ENCODE measurements at regions not wholly inside any gene's neighbourhood (a gene's known extent, or its start where the extent isn't known, plus 50 kb on each side); places are given as distances from the start of the nearest gene placed in this dataset.
A peak's percentile ranks its signal among the peaks of the same experiment; 100 is the strongest.

DNA sequence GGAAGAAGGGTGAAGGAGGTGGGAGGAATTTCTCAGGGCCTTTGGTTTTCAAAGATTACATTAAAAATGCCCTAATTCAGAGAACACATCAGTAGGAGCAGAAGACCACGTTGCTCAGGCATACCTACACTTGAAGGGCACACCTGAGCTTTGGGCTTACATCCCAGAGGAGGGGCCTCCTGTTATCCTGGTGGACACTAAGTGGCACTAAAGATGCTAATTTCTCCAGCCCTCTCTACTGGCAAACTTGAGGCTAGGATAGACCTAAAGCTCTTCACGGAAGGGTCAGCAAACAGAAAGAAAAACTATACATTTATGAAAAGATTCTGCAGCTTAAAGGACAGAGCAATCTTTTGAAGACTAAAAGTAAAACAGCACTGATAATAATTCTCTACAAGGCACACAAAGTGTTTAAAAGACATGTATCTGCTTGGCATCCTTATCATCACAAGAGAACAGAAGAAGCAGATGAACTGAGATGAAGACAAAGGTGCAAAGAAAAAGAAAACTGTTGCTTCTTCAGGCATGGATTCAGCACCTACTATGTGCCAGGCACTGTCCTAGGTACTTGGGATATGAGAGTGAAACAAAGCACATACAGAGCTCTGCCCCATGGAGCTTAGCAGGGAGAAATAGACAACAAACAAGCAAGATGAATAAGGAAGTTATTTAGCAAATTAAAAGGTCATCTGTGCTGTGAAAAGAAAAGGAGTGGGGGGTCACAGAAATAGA lies 137.5 kb downstream of the NUAK1 start:
- intact Hi-C loops (cut with DNase I): no loop called here
- DNase-seq: no peak

DNA sequence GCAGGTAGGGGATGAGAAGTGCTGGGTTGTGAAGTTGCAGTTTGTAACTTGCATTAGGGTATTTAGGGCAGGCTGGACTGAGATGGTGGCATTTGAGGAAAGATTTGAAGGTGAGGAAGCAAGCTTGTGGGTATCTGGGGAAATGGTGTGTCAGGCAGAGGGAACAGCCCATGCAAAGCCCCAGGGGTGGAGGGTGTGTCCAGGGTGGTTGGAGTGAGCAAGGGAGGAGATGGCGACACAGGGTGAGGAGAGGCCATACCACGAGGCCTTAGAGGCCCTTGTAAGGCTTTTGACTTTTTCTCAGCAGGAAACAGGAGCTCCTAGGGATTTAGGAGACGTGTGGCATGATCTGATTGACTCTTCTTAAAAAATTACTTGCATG lies 136.9 kb downstream of the NUAK1 start:
- DNase-seq: no peak
- intact Hi-C loops (cut with DNase I): no loop called here

DNA sequence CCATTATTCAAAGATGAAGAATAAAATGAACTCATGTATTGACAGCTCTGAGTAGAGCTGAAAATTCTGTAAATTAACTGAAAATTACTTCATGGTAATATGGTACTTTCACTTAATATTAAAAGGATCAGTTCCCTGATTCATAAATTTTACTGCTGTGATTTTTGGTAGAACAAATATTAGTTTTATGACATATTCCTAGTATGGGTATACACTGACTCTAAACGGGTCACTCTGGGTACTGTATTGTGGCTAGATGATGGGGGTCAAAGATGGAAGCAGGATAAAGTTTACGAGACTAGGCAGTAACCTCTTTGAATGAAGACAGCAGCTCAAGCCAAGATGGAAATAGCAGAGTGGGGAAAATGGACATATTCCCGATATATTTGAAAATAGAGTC lies 135.5 kb downstream of the NUAK1 start:
- no peak for DNase-seq
- intact Hi-C loops (cut with DNase I): no loop called here

DNA sequence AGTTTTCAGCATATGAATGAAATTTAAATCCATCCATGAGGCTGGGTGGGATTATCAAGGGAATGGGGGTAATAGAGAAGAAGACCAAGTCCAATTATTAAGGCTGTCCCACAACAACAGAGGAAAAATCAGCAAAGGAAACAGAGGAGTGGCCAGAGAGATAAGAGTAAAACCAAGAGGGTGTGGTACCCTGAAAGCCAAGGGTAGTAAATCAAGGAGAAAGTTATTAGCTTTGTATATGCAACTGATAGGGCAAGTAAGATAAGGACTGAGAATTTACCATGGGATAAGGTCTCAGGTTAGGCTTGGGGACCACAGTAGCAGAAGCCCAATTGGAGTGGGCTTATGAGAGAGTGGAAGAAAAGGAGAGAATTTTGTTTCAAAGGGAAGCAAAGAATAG lies 134.5 kb downstream of the NUAK1 start:
- intact Hi-C loops (cut with DNase I): no loop called here

DNA sequence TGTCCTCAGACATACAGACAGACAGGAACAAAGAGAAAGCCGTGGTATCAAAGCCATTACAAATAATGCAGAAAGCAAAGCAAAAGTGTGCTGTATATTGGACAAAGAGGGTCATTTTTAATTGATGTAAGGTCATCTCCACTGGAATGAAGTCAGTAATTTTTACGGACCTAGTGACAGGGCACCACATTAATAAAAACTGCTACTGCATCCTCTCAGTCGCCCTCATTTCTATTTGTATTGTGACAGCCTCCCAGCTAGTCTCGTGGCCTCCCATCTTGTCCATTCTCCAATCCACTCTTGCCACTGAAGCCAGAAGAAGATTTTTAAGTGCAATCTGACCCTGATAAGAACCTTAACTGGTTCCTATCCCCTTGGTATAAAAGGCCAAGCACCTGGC lies 132.4 kb downstream of the NUAK1 start:
- intact Hi-C loops (cut with DNase I): no loop called here
- no peak for DNase-seq

More for the DNA sequence above, 134.5 kb downstream of the NUAK1 start:
- no peak for DNase-seq

DNA sequence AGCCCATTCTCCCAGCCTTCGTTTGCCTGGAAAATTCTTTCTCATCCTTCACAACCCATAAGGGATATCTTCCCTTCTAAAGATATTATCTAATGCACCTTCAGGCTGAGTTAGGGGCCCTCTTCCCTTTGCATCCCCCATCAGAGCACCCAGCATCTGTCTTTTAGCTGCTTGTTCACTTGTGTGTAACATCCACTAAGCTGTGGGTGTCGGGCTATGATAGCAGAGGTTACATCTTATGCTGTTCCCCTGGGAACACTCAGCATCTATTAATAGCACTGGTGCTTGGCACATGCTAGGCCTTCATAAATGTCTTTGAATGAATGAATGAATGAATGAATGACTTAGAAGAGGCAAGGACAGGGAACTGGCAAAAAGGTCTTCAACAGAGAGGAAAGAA lies 131.8 kb downstream of the NUAK1 start:
- peak in 2 of 42 donors; percentile 6 to 9 for DNase-seq
- intact Hi-C loops (cut with DNase I): no loop called here

DNA sequence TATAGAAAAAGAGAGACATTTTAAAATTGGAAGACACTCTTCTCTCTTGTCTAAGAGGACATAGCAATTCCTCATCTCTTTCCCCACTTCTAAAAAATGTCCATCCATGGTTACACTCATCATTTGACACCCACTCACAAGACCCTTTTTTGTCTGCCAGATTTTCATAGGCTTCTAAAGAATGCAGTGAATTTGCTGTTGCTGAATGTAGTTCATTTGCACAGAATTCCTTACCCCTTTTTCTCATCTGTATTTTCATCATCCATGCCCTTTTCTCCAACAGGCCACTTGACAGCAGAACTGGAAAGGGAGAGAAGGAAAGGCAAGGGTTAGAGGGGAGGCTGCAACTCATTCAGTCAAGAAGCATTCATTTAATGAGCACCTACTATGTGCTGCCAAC lies 128.0 kb downstream of the NUAK1 start:
- no peak for DNase-seq
- intact Hi-C loops (cut with DNase I): no loop called here
